Medulla oblongata (tissue), 1 donor: ENCODE measurements at regions not wholly inside any gene's neighbourhood (a gene's known extent, or its start where the extent isn't known, plus 50 kb on each side); places are given as distances from the start of the nearest gene placed in this dataset.

Experiments
- DNase-seq: peaks from one replicate; pipeline ENCODE4 v3.0.0-alpha.2; 2015; ENCODE audit errors: extremely low spot score

DNA sequence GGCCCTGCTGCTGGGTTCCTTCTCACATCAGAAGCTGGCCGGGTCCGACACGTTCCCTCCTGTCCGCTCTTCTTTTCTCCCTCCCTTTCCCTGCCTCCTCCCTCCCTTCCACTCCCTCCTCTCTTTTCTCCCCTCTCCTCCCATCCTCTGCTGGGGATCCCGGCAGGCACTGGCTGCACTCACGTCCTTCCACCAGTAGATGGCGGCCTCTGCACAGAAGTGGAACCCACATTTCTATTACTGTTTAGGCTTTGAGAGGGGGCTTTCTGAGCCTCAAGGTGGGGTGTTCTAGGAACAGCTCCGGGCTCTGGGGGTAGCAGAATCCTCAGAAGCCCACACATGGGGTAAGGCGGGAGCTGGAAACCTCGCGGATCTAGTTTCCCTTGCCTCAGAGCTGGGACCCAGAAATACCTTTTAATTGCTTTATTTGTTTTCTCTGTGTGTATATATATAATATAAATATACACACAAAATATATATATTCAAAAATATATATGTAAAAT, 294.2 kb downstream of the ZNF536 start:
- DNase-seq, result peak; percentile 67

DNA sequence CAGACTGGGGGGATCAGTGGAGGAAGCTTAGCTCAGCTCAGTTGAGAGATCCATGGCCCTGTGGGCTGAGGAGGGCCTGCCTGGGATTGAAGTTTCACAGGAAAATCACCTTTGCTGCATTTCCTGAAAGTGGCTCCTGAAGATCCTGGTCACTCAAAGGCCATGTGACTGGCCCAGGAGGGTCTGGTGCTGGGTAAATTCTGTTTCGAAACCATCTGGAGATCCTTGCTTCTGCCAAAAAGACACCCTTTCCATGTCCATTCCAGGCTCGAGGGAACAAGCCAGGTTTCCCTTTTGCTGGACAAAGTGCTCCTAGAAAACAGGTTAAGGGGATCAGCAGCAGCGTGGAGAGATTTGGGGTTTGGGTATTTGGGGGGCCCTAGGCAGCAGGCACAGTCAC, 293.3 kb downstream of the ZNF536 start:
- DNase-seq, result no peak

DNA sequence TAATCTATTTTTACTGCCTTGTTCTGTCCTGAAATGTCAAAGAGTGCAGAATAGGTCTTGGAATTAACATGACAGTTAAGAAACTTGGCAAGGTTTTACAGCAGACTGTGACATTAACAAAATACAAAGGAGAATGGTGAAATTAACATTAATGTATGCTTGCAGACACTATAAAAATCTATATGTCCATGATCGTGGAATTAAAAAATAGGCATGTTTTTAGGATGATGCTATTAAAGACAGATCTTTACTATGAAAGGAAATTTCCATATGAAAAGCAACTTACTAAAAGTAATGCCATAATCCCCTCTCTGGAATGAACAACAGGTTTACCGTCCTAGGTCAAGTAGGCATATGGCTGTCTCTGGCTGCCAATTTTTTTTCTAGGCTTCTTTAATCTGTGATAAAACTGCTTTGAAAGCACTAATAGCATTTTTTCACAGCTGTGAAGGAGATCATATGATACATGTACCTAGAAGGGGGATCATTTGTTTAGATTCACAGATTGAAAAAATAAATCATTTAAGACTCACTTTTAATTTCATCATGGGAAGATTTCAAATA, 291.5 kb downstream of the ZNF536 start:
- no peak for DNase-seq

DNA sequence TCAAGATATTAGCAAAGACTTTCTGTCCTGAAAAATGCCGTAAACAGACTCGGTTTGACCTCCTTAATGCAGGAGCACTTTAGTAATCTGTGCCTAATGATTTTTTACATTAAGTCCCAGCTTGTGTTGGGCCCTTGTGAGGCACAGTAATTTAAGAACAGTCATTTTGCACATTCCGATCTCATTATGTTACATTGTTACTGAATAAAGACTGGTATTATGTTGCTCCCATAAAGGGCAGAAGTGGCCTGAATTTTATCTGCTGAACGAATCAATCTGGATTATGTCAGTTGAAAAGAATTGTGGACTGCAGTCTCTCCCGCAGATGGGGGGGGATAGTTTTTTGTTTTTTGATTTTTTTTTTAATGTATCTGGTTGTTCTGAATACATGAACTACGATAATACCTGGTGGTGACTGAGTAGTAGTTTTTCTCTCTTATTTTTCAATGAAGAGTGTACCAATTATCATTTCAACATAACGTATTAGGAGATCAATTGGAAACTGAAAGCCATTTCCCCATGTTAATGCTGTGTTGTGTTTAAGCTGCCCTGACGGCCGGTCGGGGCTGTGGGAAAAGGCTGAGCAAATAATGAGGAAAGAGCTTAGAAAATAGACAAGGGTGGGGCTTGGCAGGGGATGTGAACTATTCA, 290.2 kb downstream of the ZNF536 start:
- DNase-seq, result peak; percentile 30

DNA sequence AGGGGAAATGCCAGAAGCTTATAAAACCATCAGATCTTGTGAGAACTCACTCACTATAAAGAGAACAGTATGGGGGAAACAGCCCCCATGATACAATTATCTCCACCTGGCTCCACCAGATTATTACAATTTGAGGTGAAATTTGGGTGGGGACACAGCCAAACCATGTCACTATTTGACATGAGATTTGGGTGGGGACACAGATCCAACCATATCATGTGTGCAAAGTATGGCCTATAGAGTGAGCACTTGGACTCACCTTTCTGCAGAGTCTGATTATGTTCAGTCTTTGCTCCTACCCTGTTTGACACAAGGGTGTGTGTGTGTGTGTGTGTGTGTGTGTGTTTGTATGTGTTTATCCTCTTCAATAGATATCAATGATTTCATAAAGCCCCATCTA, 287.5 kb downstream of the ZNF536 start:
- no peak for DNase-seq

DNA sequence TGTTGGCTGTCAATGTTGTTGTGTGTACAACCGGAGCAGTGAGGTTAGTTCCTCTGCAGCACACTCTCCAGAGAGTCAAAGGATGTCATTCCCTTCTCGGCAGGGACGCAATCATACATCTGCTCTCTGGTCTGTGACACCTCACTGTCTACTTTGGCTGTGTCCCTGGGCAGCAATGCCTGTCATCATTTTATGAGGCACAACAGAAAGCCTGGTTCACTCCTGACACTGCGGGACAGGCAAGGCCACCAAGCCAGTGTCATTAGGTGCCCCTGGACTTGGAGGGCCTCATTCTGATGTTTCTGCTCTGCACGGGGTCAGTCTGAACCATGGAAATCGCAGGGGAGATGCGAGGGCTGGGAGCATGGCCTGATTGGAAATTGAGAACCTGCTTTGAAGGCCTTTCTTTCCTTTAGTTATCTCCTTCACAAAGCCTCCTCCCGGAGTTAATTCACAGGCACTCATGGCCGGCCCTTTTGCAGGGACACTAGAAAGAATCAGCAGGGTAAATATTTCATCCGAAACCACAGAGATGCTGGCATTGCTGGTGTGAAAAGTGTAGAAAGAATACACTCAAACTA, 284.4 kb downstream of the ZNF536 start:
- no peak for DNase-seq

DNA sequence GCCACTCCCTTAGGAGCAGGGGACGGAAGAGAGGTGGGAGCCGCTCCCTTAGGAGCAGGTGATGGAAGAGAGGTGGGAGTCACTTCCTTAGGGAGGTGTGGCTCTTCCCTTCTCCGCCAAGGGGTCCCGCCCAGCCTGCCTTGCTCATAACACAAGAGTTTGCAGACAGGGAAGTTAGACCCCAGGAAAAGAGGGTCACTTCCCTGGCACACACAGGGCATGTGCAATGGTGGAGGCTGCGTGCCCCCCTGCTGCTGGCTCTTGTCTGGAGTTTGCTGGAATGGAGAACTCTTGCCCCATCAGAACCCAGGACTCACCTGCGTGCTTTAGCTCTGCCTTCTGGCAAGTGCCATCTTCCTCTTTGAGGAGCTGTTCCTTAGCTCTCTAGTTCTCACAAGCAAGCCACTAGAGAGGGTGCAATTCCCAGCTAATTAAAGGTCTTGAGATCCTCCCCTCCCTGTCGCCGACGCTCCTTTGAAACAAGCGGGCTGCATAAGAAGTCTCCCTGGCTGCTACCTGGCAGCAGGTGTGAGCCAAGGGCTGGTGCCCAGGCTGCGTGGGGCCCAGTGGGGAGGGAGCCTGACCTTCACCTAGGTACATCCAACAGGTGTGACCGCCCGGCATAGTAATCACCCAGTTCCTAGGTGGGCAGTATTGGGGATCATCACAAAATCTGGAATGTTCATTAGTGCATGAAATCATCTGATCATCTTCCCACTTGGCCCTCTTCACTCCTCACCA, 281.6 kb downstream of the ZNF536 start:
- no peak for DNase-seq

DNA sequence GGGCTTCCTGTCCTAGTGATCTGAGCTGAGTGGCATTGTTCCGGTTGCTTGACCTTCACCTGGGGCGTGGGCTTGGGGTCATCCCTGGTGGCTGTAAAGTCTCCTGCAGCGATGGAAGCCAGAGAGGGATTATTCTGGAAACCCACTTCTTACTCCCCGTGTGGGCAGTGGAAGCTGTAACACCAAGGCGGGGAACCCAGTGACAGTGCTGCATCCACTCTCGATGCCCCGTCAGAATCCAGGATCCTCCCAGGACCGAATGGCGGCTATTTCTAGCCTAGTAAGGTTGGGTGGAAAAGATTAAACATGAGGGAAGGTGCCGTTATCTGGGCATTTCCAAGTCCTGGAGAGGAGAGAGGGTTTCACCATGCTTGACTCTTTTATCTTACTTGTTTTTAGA, 280.6 kb downstream of the ZNF536 start:
- DNase-seq, result no peak

DNA sequence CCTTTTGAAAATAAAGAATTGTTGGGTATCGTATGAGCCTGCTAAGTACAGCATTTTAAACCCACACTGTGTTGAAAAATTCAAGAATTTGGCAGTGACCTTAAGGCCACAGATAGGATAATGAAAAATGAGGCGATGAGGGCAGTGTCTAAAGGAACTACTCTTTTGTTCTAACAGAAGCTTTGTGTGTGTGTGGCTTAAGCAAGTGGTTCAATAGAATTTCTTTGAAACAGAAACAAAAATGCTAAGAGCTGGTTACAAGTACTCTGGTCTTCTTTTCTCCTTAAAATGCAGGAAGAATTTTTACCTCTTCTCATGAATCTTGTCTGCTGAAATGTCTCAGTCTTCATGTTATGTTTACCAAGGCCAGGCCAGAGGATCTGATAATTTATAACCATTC, 279.5 kb downstream of the ZNF536 start:
- no peak for DNase-seq

DNA sequence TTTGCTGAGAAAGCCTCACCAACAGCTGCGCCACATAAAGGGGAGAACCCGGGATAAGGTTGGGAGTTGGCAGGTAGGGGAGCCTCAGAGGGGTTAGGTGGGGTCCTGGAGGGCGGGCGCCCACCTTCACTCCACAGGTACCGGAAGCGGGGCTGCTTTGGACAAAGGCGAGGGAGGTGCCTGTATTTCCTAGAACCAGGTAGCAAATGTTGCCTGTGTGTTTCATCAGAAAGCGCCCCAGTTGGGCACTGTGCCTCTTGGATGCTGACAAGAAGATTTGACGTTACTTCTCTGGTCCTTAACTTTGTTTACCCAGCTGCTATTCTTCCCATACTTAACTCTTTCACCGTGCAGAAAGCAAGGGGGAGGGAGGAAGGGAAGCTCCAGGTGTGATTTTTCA, 278.9 kb downstream of the ZNF536 start:
- DNase-seq, result no peak

DNA sequence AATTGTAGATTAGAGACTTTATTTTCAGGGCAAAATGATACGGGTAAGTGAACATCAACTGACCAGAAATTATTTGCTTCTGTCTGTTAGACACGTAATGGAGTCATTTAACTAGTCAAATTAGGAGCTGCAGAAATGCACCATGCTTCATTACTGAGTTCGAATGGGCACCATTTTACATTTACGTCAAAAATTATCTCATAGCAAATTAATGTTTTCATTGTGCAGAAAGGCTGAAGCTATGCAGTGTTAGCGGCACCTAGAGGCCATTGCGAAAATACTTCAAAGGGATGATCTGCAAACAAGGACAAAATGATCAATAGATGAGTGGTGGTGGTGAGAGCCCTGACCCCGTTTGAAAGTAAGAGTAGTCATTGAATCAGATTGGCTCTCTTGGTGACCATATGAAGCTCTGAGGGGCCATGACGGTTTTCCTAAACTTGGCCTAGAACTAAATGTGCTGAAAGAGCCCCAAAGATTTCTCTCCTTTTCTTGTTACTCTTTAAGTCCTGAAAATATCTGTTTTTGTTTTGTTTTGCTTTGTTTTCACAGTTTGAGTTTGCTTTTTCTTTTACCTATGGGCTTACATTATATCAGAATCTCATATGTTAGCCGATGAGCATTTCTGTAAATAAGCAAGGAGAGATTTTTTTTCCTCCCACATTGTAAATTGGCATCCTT, 277.9 kb downstream of the ZNF536 start:
- DNase-seq, result peak; percentile 83

DNA sequence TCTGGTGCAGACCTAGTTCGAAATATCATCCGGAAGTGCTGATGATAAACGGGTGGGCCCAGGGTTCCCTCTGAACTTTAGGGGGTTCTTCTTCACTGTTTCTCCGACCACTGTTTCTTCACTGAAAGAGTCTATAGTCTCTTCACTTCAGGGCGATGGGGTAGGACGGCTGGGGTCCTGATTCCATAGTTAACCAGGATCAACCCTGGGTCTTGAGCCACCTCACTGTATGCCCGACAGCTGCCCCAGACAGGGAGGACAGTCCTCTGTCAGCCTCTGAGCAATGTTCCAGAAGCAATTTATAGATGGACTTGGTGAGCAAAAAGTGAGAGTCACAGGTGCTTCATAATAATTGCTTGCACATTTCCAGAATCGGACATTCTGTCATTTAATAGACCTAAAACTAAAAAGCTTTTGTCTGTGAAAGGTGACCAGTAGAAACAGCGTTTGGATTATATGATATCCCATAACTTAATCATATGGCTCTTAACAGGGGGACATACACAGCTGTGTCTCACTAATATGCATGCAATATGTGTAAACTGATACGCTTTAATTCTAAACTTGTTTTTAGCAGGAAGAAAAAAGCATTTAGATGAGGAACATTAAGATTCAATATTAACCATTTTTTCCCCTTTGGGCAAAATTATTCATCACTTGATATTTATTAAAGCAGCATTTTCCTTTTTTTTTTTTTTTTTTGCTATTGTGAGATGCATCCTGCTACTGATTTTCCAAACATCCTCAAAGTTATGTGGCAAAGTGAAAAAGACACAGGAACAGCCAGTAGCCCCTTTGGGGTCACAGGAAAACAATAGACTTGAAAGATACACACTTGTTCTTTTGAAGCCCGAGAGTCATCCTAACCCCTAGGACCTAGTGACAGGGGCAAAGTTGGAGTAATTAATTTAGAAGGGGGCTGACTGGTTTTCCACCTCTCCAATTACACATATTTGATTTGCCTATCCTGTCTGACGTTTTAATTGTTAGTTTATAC, 277.0 kb downstream of the ZNF536 start:
- no peak for DNase-seq

DNA sequence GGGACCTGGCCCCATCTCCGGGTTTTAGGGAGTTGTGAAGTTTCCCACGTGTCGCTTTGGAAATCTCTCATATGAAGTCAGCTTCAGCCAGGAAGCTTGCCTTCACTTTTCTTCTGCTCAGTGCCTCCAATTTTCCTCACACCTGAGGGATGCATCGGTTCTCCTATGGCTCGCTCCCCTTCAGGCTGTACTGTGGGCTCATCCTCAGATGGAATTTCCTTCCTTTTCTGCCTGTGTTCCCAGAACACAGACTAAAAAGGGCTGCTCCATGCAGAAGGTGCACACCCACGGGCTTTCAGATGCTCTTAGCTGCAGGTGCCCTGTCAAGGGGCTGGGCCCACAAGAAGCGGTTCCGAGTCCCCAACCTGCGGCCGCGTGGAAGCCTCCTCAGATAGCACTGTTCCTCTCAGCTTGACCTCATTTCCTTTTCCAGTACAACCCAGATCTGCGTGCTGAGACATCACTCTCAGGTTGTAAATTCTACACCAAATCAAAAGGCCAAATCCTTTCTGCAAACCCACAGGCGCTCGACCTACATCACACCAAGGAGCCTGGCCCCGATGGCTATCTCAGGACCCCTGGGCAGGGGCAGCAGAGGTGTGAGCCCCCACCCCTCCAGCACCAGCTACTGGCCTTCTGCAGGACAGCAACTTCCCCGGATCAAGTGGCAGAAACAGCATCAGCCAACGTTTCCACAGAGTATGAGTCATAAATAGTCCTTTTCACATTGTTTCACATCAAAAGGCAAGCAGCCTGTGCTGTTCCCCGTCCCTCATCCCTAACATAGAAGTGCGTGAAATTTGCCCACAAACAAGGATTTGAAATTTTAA, 275.9 kb downstream of the ZNF536 start:
- peak; percentile 33 for DNase-seq

DNA sequence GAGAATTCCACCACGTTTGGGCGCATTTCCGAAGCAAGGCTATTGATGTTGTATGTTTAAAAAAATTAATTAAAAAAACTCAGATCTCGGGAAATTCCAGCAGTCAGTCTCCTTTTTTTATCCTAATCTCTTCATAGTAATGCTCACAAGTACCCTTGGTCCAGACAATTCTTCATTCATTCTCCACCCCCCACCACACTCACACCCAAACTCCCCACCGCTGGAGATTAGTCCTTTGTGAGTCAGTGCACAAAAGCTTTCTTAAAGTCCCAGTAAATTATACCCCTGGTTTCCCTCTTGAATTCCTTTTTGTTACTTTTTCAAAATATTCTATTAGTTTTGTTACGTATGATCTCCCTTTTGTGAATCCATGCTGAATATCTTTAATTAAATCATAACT, 274.6 kb downstream of the ZNF536 start:
- DNase-seq, result no peak

DNA sequence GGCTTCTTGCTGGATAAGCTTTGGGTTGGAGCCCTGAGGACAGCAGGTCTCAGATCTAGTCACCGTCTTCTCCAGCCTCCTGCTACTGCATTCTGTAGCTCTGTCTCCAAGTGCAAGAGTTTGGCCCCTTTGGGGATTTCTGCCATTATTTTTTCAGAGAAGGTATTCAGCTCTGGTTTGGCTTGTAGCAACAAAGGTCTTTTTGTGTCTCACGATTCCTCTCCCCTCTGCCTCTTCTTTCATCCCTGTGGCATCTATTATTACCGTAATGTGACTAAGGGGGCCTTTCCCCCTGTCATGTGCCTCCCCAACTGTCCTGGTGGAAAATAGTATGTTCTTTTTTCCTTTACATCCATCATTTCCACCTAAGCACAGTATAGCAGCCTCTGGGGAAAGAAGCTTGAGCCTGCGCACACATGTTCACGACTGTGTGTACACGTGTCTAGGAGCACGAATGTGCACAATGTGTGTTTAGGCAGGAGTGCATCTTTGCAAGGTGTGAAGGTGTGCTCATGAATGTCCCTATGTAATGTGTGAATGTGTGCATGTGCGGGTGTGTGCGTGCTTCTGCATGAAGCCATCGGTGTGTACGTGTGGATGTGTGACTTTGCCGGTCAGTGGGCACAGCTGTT, 273.9 kb downstream of the ZNF536 start:
- no peak for DNase-seq

DNA sequence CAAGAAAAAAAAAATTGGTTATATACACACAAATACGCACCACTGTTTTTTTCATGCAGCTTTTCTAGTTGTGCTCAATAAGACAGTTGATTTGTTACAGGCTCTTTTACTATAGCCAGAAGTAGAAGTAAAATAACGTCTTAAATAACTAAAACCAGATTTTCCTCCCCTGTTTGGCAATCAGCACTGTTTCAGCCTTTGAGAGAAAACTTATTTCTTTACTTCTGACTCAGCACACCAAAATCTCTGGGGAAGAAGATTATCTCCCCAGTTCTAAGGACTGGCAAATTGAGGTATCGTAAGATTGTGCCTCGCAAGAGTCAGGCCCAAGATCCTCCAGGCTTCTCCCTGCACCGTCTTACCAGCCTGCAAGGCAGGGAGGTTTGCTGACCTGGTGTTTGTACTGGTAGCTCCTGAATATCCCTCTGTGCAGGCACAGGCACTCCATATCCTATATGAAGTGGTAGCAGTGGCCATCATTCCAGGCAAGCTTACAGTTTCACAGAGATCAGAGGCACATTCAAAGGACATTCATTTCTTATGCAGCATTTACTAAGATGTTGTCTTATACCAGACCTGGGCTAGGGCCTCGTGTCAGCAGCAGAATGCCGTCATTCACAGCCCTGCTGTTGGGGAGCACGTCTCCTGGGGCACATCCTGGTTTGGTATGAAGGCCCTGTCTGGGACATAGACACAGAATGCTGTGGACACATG, 268.2 kb downstream of the ZNF536 start:
- DNase-seq, result no peak

DNA sequence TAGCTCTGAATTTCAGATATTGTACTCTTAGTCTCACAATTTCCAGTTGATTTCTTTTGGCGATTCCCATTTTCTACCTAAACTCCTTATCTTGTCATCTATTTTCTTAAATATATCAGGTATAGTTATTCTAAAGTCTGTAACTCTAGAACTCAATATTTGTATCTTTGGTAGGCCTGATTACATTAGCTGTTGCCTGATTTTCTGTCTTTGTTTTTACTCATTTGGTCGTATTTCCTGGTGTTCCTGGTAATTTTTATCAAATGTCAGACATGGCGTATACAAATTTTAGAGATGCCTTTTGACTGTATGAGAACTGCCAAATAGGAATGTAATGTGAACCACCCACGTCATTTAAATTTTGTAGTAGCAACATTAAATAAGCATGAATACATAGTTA, 266.7 kb downstream of the ZNF536 start:
- DNase-seq, result no peak

DNA sequence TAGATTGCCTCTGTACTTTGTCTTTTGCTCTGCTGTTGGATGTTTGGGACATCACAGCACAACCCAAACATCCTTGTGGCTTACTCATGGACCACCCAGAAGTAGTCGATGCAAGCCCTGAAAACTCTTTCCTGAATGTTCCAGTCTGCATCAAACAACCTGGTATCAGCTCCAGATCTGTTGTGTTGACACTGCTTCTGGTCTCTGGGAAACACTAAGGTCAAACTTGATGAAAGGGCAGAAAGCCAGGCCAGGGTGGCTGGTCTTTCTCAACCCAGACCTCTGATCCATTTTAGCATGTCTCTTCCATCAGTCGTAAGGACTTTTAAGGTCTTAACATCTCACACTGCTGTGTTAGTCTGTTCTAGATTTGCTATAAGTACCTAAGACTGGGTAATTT, 265.7 kb downstream of the ZNF536 start:
- DNase-seq, result no peak
